HPDE6-E6E7 (cell line): ENCODE measurements at regions not wholly inside any gene's neighbourhood (a gene's known extent, or its start where the extent isn't known, plus 50 kb on each side); places are given as distances from the start of the nearest gene placed in this dataset.

Experiments used
- DNase-seq: peaks from one replicate; pipeline ENCODE4 v3.0.0; 2011; ENCODE audit warnings: missing footprints; ENCODE audit errors: extremely low spot score

- no peak for DNase-seq
These were observed 69.5 kb upstream of the IL6 start for GRCh38 chr7:22657479-22657878.

- no peak for DNase-seq
These were observed 71.2 kb upstream of the IL6 start for GRCh38 chr7:22655781-22656180.

GRCh38 chr7:22654831-22655230 lies 72.2 kb upstream of the IL6 start:
- DNase-seq = no peak

- DNase-seq = no peak
These were observed 73.0 kb upstream of the IL6 start for GRCh38 chr7:22653951-22654350.

GRCh38 chr7:22651534-22652243 lies 75.3 kb upstream of the IL6 start:
- no peak for DNase-seq

- no peak for DNase-seq
These were observed 76.0 kb upstream of the IL6 start for GRCh38 chr7:22651036-22651435.

- DNase-seq = no peak
These were observed 77.3 kb upstream of the IL6 start for GRCh38 chr7:22649686-22650085.

- DNase-seq = no peak
These were observed 79.3 kb upstream of the IL6 start for GRCh38 chr7:22647451-22648257.

- no peak for DNase-seq
These were observed 81.4 kb upstream of the IL6 start for GRCh38 chr7:22645418-22646181.

GRCh38 chr7:22642454-22642853 lies 84.5 kb upstream of the IL6 start:
- DNase-seq = no peak

- DNase-seq = no peak
These were observed 86.7 kb upstream of the IL6 start for GRCh38 chr7:22640269-22640668.

GRCh38 chr7:22639396-22639795 lies 87.6 kb upstream of the IL6 start:
- no peak for DNase-seq

- no peak for DNase-seq
These were observed 91.7 kb upstream of the IL6 start for GRCh38 chr7:22635349-22635748.

GRCh38 chr7:22633954-22634474 lies 93.0 kb upstream of the IL6 start:
- no peak for DNase-seq

GRCh38 chr7:22633286-22633953 lies 93.6 kb upstream of the IL6 start:
- DNase-seq = no peak

- DNase-seq = no peak
These were observed 94.3 kb upstream of the IL6 start for GRCh38 chr7:22632674-22633073.

- no peak for DNase-seq
These were observed 95.3 kb upstream of the IL6 start for GRCh38 chr7:22631730-22632129.

GRCh38 chr7:22630069-22630468 lies 96.9 kb upstream of the IL6 start:
- DNase-seq = no peak

GRCh38 chr7:22629056-22629455 lies 97.9 kb upstream of the IL6 start:
- DNase-seq = no peak

- DNase-seq = no peak
These were observed 98.9 kb upstream of the IL6 start for GRCh38 chr7:22628112-22628511.

GRCh38 chr7:22627136-22627535 lies 99.9 kb upstream of the IL6 start:
- no peak for DNase-seq

GRCh38 chr7:22625251-22625650 lies 101.7 kb upstream of the IL6 start:
- no peak for DNase-seq
